Pancreas (tissue), 10 donors: ENCODE measurements at regions not wholly inside any gene's neighbourhood (a gene's known extent, or its start where the extent isn't known, plus 50 kb on each side); places are given as distances from the start of the nearest gene placed in this dataset.

ENCODE experiments used
- ATAC-seq, 4 donors: fragments of 200-7000 bp; cut with Tn5 transposase; one replicate each; pipeline versions ENCODE4 v1.8.0 to v1.9.1; 2020; ENCODE audit warnings: mild to moderate bottlenecking in 4 of 4, moderate library complexity in 4 of 4
- DNase-seq, 6 donors: peaks; one replicate each; pipeline ENCODE4 v3.0.0-alpha.2; 2020
- FAIRE-seq: peaks from 2 replicates; lab custom pipeline; 2012; peaks lifted over from hg19 to GRCh38; lab: Jason Lieb, UNC
- H3K27ac ChIP-seq, 4 donors: fragments of 200-600 bp; sonication (generic); 1 replicate in 3 of 4; 2 replicates in 1 of 4; pipeline versions ENCODE4 v1.5.0 to v1.8.0; 2020
- H3K27me3 ChIP-seq, 4 donors: fragments of 200-600 bp; one replicate each; pipeline ENCODE4 v1.8.0; 2021
- H3K36me3 ChIP-seq, 3 donors: fragments of 200-600 bp; sonication (generic) in 1 of 3; one replicate each; pipeline versions ENCODE4 v1.5.0 to v1.8.0; 2020 to 2021
- H3K4me1 ChIP-seq, 3 donors: fragments of 200-600 bp; one replicate each; pipeline ENCODE4 v1.8.0; 2021
- H3K4me3 ChIP-seq, 4 donors: fragments of 200-600 bp; sonication (generic) in 2 of 4; one replicate each; pipeline versions ENCODE4 v1.5.0 to v1.8.0; 2020 to 2021
- H3K9me3 ChIP-seq, 4 donors: fragments of 200-600 bp; one replicate each; pipeline ENCODE4 v1.8.0; 2021
- WGBS, 2 donors: extraction: QIAGEN DNeasy Blood & Tissue Kit; methylation state at CpG; one replicate each; pipeline ENCODE4 v1.1.7; 2013; 5-methylcytosine and 5-hydroxymethylcytosine counted together
- intact Hi-C, 3 donors: fragments of 100-400 bp; cut with DNase I; formaldehyde crosslinking; loops; one replicate each; pipeline versions ENCODE4 v1.11.1 to v1.14.2; 2022
- TF ChIP-seq, protein P1 (sequence below), 4 donors: fragments of 200-600 bp; sonication (generic) in 3 of 4; IDR thresholded peaks; one replicate each; pipeline versions ENCODE4 v1.5.0 to v1.8.0; 2021; ENCODE audit warnings: antibody characterized with exemption in 4 of 4
- donor health status: healthy with polysubstance abuse.
- donor health status: DM: no; HTN: no; CAD: no; lungs with moderate emphysema.
- donor health status: DM: no; HTN: no; CAD: no.
- donor health status: control.
- donor health status: control.
- donor health status: Bipolar disorder and iron deficiency.
- donor health status: DM: yes; HTN: yes; CAD: no.
- donor health status: DM: no; HTN: no; CAD: no.
- donor health status: DM: no; HTN: no; CAD: no.
- donor health status: DM: yes; HTN: yes; CAD: no.

DNA sequence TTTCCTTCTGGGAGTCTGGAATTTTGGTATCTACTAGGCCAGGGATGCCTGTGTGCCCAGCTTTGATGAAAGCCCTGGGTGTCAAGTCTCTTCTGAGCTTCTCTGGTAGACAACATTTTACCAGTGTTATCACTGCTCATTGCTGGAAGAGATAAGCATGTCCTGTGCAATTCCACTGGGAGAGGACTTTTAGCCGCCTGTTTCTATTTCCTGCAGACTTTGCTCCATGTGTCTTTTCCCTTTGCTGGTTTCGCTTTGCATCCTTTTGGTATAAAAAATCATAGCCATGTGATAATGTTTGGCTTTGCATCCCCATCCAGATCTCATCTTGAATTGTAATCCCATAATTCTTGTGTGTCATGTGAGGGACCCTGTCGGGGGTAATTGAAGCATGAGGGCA lies 163.2 kb downstream of the SLC28A3 start:
- Histone ChIP-seq H3K27me3 (no peaks in the 10 kb centered on the region), H3K36me3 (no peaks in the 10 kb centered on the region), H3K27ac (no peak overlapping the region), H3K4me1 (no peaks in the 10 kb centered on the region), H3K9me3 (no peaks in the 10 kb centered on the region), H3K4me3 (no peak overlapping the region)
- intact Hi-C loops = loop anchor here in 1 of 3 donors (10.0 kb wide), 1 partner anchor 243 kb away; no protein-coding TSS in a partner anchor
- no peak for DNase-seq
- ATAC-seq = no peak
- no peak for FAIRE-seq
- TF ChIP-seq, protein P1, sequence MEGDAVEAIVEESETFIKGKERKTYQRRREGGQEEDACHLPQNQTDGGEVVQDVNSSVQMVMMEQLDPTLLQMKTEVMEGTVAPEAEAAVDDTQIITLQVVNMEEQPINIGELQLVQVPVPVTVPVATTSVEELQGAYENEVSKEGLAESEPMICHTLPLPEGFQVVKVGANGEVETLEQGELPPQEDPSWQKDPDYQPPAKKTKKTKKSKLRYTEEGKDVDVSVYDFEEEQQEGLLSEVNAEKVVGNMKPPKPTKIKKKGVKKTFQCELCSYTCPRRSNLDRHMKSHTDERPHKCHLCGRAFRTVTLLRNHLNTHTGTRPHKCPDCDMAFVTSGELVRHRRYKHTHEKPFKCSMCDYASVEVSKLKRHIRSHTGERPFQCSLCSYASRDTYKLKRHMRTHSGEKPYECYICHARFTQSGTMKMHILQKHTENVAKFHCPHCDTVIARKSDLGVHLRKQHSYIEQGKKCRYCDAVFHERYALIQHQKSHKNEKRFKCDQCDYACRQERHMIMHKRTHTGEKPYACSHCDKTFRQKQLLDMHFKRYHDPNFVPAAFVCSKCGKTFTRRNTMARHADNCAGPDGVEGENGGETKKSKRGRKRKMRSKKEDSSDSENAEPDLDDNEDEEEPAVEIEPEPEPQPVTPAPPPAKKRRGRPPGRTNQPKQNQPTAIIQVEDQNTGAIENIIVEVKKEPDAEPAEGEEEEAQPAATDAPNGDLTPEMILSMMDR (IDR thresholded peaks at IDR 0.05) = no peak
- WGBS, 2 donors = 86 to 88% methylated on average over 3 of the region's 3 CpGs

DNA sequence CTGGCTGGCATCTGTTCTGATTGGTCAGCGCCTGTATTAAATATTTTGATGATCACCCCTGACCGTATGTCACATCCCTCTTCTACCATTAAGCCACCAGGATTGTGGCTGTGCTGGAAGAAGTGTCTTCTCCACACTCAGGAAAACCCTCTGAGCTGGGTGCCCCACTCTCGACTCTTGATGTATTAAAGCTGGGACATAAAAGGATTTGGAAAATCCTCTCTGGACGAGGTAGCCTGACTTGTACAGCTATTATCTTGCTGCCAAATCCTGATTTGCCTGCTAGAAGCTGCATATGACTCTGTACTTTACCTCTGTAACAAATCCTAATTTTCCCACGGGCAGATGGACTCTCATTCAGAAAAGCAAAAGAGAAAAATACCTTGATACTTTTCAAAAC lies 161.0 kb downstream of the SLC28A3 start:
- intact Hi-C loops = loop anchor here in 1 of 3 donors (10.0 kb wide), 1 partner anchor 245 kb away; no protein-coding TSS in a partner anchor
- no peaks in the 10 kb centered on the region for H3K36me3 ChIP-seq
- H3K4me3 ChIP-seq = no peak overlapping the region
- H3K27me3 ChIP-seq = no peaks in the 10 kb centered on the region
- TF ChIP-seq, protein P1 (IDR thresholded peaks at IDR 0.05) = no peak
- no peak overlapping the region for H3K27ac ChIP-seq
- FAIRE-seq = no peak
- ATAC-seq = no peak
- WGBS, 2 donors = 69 to 79% methylated on average over 5 of the region's 5 CpGs
- no peak for DNase-seq
- no peaks in the 10 kb centered on the region for H3K9me3 ChIP-seq
- H3K4me1 ChIP-seq = no peaks in the 10 kb centered on the region

DNA sequence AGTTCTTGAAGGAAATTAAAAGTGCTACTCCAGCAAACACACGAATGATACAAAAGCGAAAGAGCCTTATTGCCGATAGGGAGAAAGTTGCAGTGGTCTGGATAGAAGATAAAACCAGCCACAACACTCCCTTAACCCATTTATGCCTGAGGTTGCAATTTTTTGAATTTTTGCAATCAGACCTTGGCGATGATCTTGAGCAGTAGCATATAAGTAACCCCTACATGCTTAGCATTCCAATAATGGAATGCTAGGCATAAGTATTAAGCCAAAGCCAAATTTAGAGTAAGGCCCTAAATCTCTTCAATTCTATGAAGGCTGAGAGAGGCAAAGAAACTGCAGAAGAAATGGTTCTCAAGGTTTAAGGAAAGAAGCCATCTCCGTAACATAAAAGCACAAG lies 153.5 kb downstream of the SLC28A3 start:
- Histone ChIP-seq H3K27me3 (no peaks in the 10 kb centered on the region), H3K4me3 (no peak overlapping the region), H3K9me3 (no peaks in the 10 kb centered on the region), H3K27ac (no peak overlapping the region), H3K4me1 (no peaks in the 10 kb centered on the region), H3K36me3 (no peaks in the 10 kb centered on the region)
- intact Hi-C loops = no loop called here
- ATAC-seq (no peak), FAIRE-seq (no peak), DNase-seq (no peak)
- 86 to 89% methylated on average over 5 of the region's 5 CpGs for WGBS, 2 donors
- TF ChIP-seq, protein P1 (IDR thresholded peaks at IDR 0.05) = no peak

DNA sequence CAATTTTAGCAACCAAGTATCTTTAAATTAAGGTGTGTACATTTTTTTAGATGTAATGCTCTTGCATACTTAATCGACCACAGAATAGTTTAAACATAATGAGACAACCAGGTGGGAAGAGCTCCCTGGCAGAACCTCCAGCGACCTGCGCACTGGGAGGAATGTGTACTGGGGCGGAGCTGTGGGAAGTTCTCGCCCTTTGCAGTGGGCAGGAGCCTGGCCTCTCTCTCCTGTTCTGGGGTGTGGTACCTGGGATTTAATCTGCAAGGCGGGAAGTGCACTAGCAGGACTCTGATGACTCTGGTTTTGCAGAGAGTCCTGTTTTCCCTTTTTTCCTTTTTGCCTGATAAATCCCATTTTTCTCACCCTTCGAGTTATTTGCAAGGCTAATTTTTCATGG lies 150.7 kb downstream of the SLC28A3 start:
- H3K9me3 ChIP-seq = no peaks in the 10 kb centered on the region
- H3K4me1 ChIP-seq = no peaks in the 10 kb centered on the region
- FAIRE-seq (no peak), DNase-seq (no peak), ATAC-seq (no peak)
- TF ChIP-seq, protein P1 (IDR thresholded peaks at IDR 0.05) = no peak
- no peak overlapping the region for H3K4me3 ChIP-seq
- no peak overlapping the region for H3K27ac ChIP-seq
- 55 to 58% methylated on average over 7 of the region's 7 CpGs for WGBS, 2 donors
- H3K36me3 ChIP-seq = no peaks in the 10 kb centered on the region
- no peaks in the 10 kb centered on the region for H3K27me3 ChIP-seq
- intact Hi-C loops = no loop called here

DNA sequence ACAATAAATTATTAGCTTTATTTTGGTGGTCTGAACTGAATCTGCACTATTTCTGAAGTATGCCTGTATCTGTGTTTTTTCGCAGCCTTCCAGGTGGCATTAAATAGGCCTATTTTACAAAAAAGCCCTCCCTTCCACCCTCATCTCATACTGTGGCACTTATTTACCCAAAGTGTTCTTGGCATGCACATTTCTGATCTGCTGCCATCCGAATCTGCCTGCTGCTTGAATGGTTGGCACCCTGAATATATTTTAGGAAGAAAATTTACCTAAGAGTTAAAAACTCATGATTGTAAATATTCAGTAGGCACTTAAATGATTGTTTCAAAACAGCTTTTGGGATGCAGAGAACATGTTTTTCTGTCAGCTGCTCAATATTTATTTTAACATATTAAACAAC lies 150.1 kb downstream of the SLC28A3 start:
- 61 to 68% methylated on average over 2 of the region's 2 CpGs for WGBS, 2 donors
- intact Hi-C loops = no loop called here
- no peaks in the 10 kb centered on the region for H3K4me1 ChIP-seq
- ATAC-seq (no peak), FAIRE-seq (no peak), DNase-seq (no peak)
- H3K27me3 ChIP-seq = no peaks in the 10 kb centered on the region
- no peaks in the 10 kb centered on the region for H3K36me3 ChIP-seq
- no peaks in the 10 kb centered on the region for H3K9me3 ChIP-seq
- no peak overlapping the region for H3K27ac ChIP-seq
- TF ChIP-seq, protein P1 (IDR thresholded peaks at IDR 0.05) = no peak
- no peak overlapping the region for H3K4me3 ChIP-seq
